ENCODE measurements at regions not wholly inside any gene's neighbourhood (a gene's known extent, or its start where the extent isn't known, plus 50 kb on each side); places are given as distances from the start of the nearest gene placed in this dataset.

DNA sequence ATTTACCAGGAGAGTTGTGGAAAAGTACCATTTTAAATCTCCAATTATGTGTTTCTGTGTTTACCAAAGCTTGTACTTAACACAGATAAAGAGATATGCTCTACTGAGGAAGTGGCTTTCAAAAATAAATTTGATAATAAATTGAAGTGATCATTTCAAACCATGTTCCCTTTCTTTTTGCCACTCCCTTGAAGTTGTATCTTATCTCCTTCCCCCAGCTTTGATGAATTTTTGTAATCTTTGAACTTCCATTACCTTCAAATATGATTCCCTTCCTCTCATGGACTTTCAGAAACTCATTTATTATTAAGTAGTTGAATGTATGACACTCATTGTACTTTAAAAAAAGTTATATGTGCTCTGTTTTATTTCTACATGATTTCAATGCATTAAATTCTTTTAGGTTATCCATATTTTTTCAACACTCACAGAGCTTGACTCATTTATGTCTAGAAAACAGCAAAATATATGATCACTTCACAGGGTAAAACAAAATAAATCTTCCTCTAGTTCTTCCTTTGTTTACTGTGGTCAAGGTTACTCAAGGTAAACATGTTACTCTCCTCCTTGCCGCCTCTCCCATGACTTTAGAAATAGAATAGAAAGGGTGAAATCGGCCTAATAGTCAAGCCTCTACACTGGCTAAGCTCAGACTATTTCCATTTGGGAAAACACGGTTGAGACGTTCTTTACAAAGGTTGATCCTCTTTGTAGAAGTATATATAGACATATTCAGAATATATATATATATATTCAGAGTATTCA lies 251.2 kb upstream of the SPRY2 start:
- no peak for TF ChIP-seq ZFX (IDR thresholded peaks at IDR 0.05)
- TF ChIP-seq, protein P1, sequence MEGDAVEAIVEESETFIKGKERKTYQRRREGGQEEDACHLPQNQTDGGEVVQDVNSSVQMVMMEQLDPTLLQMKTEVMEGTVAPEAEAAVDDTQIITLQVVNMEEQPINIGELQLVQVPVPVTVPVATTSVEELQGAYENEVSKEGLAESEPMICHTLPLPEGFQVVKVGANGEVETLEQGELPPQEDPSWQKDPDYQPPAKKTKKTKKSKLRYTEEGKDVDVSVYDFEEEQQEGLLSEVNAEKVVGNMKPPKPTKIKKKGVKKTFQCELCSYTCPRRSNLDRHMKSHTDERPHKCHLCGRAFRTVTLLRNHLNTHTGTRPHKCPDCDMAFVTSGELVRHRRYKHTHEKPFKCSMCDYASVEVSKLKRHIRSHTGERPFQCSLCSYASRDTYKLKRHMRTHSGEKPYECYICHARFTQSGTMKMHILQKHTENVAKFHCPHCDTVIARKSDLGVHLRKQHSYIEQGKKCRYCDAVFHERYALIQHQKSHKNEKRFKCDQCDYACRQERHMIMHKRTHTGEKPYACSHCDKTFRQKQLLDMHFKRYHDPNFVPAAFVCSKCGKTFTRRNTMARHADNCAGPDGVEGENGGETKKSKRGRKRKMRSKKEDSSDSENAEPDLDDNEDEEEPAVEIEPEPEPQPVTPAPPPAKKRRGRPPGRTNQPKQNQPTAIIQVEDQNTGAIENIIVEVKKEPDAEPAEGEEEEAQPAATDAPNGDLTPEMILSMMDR (conservative IDR thresholded peaks at IDR 0.05): no peak
- no peak overlapping the region for H3K27ac ChIP-seq

DNA sequence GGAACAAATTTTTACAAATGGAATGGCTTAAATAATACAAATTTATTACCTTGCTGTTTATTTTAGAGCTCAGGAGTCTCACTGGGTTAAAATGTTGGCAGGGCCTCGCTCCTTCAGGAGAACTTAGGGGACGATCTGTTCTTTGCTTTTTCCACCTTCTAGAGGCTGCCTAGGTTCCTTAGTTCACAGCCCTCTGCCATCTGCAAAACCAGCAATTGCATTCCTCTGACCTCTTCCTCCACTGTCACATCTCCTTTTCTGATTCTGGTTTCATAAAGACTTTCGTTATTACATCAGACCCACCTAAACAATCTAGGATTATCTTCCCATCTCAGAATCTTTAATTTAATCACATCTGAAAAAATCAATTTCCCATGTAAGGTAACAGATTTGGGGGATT lies 249.6 kb upstream of the SPRY2 start:
- no peak overlapping the region for H3K27ac ChIP-seq
- TF ChIP-seq ZFX (IDR thresholded peaks at IDR 0.05): no peak

DNA sequence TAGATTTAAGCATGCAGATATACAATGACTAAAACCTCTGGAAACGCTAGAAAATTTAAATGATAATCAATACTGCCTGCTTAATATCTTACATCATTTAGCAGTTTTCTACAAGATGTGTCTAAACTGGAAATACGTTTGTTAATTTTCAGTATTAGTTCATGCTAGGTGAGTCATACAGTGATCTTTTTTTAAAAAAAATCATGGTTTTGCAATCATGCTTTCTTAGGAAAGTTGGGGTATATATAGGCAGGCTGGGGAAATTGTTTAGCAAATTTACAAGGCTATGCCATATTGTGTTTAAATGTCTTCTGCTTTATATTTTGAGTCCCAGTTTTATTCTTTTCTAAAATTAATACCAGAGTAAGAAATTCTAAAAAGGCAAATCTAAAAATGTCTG lies 245.4 kb upstream of the SPRY2 start:
- no peak for TF ChIP-seq ZFX (IDR thresholded peaks at IDR 0.05)
- TF ChIP-seq, protein P1 (conservative IDR thresholded peaks at IDR 0.05): no peak
- no peak overlapping the region for H3K27ac ChIP-seq

DNA sequence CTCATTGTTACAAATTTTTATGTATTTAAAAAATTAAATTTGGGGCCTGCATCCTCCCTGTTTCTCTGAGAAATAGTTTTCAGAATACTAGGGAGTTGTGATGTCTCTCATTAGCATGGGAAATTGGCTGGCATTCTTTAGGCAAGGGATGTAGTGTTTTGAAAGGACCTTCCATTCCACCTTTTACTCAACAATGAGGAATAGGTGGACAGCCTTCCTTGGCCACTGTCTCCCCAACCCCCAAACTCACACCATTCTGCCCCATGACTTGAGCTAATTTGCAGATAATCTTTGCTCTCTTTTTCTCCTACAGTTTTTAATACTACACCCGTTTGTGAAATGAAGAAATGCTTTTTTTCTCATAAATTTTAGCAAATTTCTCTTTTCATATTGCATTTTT lies 244.6 kb upstream of the SPRY2 start:
- TF ChIP-seq, protein P1 (conservative IDR thresholded peaks at IDR 0.05): no peak
- no peak for TF ChIP-seq ZFX (IDR thresholded peaks at IDR 0.05)
- no peak overlapping the region for H3K27ac ChIP-seq

DNA sequence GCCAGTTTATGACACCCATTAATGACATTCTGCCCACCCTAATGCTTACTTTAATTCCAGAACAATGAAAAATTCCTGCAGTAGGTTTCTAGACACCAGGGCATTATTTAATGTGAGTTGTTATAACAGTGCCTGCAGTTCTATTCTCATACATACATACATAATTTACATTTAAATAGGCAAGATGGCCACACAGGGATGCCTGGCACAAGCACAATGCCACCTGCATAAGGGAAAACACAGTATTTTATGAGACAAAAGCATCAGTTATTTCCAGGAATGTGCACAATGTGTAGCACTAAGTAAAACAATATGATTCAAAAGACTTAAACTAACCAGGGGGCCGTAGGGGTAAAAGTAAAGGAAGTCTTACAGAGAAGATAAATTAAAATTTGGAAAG lies 243.9 kb upstream of the SPRY2 start:
- TF ChIP-seq, protein P1 (conservative IDR thresholded peaks at IDR 0.05): no peak
- no peak for TF ChIP-seq ZFX (IDR thresholded peaks at IDR 0.05)
- no peak overlapping the region for H3K27ac ChIP-seq

DNA sequence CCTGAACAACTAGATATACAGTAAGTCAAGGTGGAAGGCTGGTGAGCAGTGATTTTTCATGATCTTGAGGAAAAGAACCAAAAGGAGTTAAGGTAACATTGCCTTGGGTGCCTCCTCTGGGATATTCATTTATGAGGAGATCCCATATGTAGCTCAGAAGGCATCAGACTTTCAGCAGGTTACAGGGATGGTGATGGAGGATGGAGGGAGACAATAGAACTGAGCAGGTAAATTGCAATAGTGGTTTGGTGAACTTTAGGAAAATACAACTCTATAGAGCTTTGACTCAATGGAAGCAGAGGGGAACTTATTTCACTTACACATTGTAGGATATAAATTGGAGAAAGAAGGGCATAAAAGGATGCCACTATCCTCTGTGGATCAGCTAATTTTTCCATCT lies 243.4 kb upstream of the SPRY2 start:
- no peak overlapping the region for H3K27ac ChIP-seq
- TF ChIP-seq, protein P1 (conservative IDR thresholded peaks at IDR 0.05): no peak
- no peak for TF ChIP-seq ZFX (IDR thresholded peaks at IDR 0.05)

DNA sequence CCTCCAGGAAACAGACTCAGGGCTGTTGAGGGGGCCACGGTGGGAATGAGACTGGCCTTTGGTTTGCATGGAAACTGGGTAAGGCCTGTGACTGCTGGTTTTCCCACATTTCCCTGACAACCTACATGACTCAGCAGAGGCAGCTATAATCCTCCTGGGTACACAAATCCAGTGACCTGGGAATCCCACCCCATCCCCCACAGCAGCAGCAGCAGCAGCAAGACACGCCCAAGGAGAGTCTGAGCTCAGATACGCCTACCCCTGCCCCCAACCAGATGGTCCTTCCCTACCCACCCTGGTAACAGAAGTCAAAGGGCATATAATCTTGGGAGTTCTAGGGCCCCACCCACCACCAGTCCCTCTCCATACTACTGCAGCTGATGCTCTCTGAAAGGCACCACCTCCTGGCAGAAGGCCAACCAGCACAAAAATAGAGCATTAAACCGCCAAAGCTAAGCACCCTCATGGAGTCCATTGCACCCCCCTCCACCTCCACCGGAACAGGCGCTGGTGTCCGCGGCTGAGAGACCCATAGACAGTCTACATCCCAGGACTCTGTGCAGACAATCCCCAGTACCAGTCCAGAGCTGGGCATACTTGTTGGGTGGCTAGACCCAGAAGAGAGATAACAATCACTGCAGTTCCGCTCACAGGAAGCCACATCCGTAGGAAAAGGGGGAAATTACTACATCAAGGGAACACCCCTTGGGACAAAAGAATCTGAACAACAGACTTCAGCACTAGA lies 237.2 kb upstream of the SPRY2 start:
- TF ChIP-seq ZFX (IDR thresholded peaks at IDR 0.05): no peak
- no peak overlapping the region for H3K27ac ChIP-seq

DNA sequence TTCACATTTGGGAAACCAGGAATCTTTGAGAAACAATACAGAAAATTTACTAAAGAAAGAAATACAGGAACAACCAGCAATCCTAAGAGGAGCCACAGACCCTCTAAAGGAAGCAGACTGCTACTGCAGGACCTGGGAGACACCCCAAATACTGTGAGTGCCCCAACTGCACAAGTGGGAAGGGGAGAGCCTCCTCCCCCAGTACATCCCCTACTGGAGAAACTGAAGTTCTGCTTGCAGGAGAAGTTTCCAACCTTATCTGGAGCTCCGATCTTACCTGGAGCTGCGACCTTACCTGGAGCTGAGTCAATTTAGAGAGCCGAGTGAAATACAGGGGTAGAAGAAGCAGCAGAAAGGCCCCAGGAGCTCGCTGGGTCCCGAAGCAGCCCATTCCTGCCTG lies 236.4 kb upstream of the SPRY2 start:
- no peak overlapping the region for H3K27ac ChIP-seq
- no peak for TF ChIP-seq ZFX (IDR thresholded peaks at IDR 0.05)
- TF ChIP-seq, protein P1 (conservative IDR thresholded peaks at IDR 0.05): no peak
